ENCODE measurements at regions not wholly inside any gene's neighbourhood (a gene's known extent, or its start where the extent isn't known, plus 50 kb on each side); places are given as distances from the start of the nearest gene placed in this dataset.

DNA sequence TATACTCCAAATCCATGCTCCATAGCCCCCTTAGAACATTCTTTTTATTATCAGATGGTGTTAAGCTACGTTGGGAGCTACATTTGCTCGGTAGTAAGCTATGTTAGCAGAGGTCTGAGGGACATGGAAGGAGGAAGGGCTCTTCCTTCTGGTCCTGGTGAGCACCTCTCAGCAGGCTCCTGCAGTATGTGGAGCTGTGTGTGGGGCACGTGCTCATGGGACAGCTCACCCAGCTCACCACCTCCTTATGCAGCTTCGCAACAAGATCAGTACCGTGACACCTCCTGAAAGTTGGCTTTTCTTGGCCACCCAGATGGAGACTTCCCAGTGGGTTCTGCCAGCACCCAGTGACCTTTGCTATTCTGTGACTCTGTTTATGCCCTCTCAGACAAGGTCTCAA lies 400.5 kb upstream of the SLC10A2 start:
- TF ChIP-seq, protein P1, sequence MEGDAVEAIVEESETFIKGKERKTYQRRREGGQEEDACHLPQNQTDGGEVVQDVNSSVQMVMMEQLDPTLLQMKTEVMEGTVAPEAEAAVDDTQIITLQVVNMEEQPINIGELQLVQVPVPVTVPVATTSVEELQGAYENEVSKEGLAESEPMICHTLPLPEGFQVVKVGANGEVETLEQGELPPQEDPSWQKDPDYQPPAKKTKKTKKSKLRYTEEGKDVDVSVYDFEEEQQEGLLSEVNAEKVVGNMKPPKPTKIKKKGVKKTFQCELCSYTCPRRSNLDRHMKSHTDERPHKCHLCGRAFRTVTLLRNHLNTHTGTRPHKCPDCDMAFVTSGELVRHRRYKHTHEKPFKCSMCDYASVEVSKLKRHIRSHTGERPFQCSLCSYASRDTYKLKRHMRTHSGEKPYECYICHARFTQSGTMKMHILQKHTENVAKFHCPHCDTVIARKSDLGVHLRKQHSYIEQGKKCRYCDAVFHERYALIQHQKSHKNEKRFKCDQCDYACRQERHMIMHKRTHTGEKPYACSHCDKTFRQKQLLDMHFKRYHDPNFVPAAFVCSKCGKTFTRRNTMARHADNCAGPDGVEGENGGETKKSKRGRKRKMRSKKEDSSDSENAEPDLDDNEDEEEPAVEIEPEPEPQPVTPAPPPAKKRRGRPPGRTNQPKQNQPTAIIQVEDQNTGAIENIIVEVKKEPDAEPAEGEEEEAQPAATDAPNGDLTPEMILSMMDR (conservative IDR thresholded peaks at IDR 0.05; ENCODE audit: low read length) = no peak
- no peak for TF ChIP-seq EZH2phosphoT487 (IDR thresholded peaks at IDR 0.05; ENCODE audit: borderline replicate concordance, low read depth, low read length)

Measured in OCI-LY7 (cell line).